Muscle layer of duodenum (tissue), 2 donors: ENCODE measurements at regions not wholly inside any gene's neighbourhood (a gene's known extent, or its start where the extent isn't known, plus 50 kb on each side); places are given as distances from the start of the nearest gene placed in this dataset.

ENCODE experiments used
- H3K27ac ChIP-seq: one replicate; pipeline ENCODE4 v1.7.0; 2013; ENCODE audit warnings: mild to moderate bottlenecking, low read length
- H3K27me3 ChIP-seq: one replicate; pipeline ENCODE4 v1.7.0; 2013; ENCODE audit warnings: low read depth, mild to moderate bottlenecking, control low read depth, low read length
- H3K36me3 ChIP-seq, 2 donors: one replicate each; pipeline ENCODE4 v1.7.0; 2013; ENCODE audit warnings: low read length in 2 of 2, control low read depth in 1 of 2, mild to moderate bottlenecking in 1 of 2; ENCODE audit not compliant: insufficient read depth in 2 of 2, control insufficient read depth in 1 of 2
- H3K4me1 ChIP-seq, 2 donors: one replicate each; pipeline ENCODE4 v1.7.0; 2013; ENCODE audit warnings: low read length in 2 of 2, mild to moderate bottlenecking in 2 of 2, control low read depth in 1 of 2, moderate library complexity in 1 of 2; ENCODE audit not compliant: insufficient read depth in 2 of 2, control insufficient read depth in 1 of 2
- H3K4me3 ChIP-seq, 2 donors: one replicate each; pipeline ENCODE4 v1.7.0; 2013; ENCODE audit warnings: low read length in 2 of 2, low read depth in 1 of 2, mild to moderate bottlenecking in 1 of 2
- H3K9me3 ChIP-seq, 2 donors: one replicate each; pipeline ENCODE4 v1.7.0; 2013; ENCODE audit warnings: low read length in 2 of 2, control low read depth in 1 of 2, mild to moderate bottlenecking in 1 of 2; ENCODE audit not compliant: control insufficient read depth in 1 of 2
- donor health status: healthy.

DNA sequence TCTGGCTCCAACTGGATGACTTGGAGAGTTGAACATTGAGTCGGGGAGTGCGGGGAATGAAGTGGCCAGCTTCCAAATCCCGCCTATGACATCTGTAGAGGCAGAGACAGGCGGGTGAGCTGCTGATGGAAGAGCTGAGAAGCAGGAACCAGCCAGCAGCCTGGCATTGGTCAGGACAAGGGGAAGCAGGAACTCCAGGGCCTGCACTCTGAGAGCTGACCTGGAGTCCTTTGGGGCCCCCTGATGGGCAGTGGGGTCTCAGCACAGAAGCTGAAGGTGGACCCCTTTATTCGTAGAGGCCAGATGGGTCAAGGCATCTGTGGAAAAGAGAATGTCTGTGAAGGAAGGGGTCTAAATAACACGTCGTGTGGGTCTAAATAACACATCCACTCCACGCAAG lies 57.0 kb downstream of the SEC61G start:
- Histone ChIP-seq H3K9me3 (no peaks in the 10 kb centered on the region), H3K4me3 (no peak overlapping the region), H3K4me1 (no peaks in the 10 kb centered on the region), H3K27me3 (no peaks in the 10 kb centered on the region), H3K27ac (no peak overlapping the region), H3K36me3 (no peaks in the 10 kb centered on the region)

DNA sequence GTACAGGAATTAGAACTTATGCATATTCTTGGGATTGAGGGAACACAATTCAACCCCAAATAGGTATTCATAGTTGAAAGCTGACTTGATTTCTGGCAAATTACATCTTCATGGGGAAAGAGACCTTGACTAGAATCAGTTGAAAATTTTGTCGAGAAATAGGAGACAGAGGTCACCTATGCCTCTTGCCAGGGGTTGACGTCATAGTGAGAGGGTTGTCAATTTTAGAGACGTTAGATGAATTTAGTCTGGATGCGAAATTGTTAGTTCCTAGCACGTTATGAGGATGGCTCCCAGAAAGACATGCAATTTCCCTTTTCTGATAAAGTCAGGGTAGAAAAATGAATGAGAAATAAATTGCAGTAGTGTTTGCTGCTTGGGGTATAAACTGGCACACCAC lies 59.3 kb downstream of the SEC61G start:
- no peaks in the 10 kb centered on the region for H3K36me3 ChIP-seq
- H3K27ac ChIP-seq = no peak overlapping the region
- no peak overlapping the region for H3K4me3 ChIP-seq
- no peaks in the 10 kb centered on the region for H3K9me3 ChIP-seq
- no peaks in the 10 kb centered on the region for H3K4me1 ChIP-seq
- no peaks in the 10 kb centered on the region for H3K27me3 ChIP-seq

DNA sequence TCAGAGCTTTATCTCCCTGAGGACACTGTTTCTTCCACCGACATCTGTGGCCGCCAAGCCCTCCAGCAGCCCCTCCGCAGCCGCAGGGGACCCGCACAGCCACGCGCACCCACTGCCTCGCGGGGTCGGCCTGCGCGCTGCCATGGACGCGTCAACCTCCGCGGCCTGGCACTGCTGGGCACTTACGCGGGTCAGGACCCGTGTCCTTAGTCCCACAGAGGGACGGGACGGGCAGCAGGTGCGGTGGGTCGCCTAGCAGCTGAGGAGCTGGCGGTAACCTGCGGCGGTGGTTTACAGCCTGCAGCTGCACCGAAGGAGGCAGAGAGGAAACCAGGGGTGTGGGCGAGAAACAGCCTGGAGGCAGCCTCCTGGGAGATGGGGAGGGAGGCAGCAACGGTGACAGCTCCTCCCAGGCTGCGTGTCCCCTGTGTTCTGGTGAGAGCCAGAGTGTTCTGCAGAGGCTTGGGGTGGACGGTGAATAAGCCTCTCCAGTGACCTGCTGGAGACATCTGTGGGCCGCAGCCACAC lies 61.3 kb downstream of the SEC61G start:
- Histone ChIP-seq H3K27ac (no peak overlapping the region), H3K4me3 (no peak overlapping the region), H3K36me3 (no peaks in the 10 kb centered on the region), H3K9me3 (no peaks in the 10 kb centered on the region), H3K27me3 (no peaks in the 10 kb centered on the region), H3K4me1 (no peaks in the 10 kb centered on the region)

DNA sequence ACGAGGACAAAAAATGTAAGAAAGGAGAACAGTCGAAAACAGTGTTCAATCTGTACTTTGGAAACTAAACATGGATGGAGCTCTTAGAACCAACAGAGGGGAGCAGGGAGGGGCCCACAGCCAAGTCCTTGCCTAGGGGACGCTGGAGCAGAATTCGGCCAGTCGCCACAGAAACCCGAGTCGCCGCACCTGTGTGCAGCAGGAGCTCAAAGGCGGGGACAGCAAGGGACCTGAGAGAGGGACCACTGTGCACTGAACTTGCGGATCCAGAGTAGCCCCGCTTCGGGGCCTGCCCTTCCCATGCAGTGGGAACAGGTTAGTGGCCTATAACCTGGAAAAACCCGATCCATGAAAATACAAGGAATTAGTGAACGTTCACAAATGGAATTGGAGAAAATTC lies 68.1 kb downstream of the SEC61G start:
- Histone ChIP-seq H3K4me3 (no peak overlapping the region), H3K9me3 (no peaks in the 10 kb centered on the region), H3K27me3 (no peaks in the 10 kb centered on the region), H3K36me3 (no peaks in the 10 kb centered on the region), H3K4me1 (no peaks in the 10 kb centered on the region), H3K27ac (no peak overlapping the region)

DNA sequence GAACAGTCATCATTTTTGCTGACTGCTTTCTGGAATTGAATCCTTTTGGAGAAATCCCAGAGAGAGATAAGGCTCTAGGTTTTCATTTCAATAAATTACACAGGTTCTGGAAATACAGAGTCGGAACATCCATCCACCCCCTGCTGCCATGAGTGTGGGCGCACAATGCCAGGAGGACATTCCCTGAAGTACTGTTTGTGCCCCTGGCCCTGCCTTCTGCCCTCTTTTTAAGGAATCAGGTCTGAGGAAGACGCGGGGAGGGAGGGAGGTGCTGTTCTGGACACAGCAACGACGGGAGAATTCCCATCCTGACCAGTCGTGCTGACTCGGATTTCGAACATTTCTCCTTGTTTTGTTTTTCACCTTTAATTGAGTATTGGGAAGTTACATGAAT lies 69.0 kb downstream of the SEC61G start:
- Histone ChIP-seq H3K4me1 (no peaks in the 10 kb centered on the region), H3K36me3 (no peaks in the 10 kb centered on the region), H3K4me3 (no peak overlapping the region), H3K27ac (no peak overlapping the region), H3K27me3 (no peaks in the 10 kb centered on the region), H3K9me3 (no peaks in the 10 kb centered on the region)

DNA sequence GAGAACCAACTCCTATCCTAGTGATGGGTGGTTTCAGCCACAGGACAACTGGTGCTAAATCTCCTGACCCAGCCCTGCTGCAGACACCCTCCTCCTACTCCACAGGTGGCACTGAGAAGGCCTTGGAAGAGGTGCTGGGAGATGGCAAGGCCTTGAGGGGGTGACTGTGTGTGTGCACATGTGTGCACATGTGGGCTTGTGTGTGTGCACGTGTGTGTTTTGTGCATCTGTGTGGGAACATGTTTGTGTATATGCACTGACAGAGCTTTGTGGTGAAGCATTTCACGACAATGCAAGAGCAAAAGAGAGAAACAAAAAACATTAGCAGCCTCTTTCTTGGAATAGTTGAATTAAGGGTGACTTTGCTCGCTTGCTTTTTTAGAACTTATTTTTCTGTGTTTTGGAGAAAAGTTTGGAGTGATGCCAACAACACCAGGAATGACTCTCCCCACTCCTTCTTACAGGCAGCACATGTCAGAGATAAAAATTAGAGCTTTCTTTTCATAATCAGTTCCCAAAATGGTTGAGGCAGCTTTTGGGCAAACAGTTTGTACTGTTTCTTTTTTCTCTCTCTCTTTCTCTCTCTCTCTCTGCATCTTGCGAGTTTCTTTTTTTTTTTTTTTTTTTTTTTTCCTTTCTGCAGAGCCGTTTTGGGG lies 69.5 kb downstream of the SEC61G start:
- no peak overlapping the region for H3K4me3 ChIP-seq
- no peaks in the 10 kb centered on the region for H3K27me3 ChIP-seq
- H3K36me3 ChIP-seq = no peaks in the 10 kb centered on the region
- H3K4me1 ChIP-seq = no peaks in the 10 kb centered on the region
- no peaks in the 10 kb centered on the region for H3K9me3 ChIP-seq
- H3K27ac ChIP-seq = no peak overlapping the region

DNA sequence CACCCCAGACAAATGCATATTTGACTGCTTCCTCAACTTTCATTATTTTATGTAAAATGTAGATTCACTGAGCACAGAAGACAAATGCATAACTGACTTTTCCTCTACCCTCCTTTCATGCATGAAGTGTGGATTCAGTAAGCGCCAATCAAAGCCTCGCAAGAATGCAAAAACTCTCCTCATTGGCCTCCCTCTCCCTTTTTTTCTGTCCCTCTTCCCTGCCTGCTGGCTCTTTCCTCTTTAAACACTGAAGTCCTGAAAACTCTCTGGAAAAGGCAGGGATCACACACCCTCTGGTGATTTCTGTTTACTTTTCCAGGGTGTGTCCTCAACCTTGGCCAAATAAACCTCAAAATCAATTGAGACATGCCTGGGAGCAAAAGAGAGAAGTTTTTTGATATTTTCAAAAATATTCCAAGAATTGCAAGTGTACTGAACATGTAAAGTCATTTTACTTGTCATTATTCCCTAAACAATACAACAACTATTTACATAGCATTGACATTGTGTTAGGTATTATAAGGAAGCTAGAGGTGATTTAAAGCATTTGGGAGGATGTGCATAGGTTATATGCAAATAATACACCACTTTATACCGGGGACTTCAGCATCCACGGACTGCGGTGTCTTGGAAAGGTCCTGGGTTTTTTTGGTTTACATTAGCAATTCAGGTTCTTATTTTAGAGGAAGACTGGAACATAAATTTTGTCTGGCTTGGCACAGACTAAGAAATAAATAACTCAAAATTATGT lies 71.4 kb downstream of the SEC61G start:
- H3K27ac ChIP-seq = no peak overlapping the region
- no peaks in the 10 kb centered on the region for H3K36me3 ChIP-seq
- no peak overlapping the region for H3K4me3 ChIP-seq
- H3K9me3 ChIP-seq = no peaks in the 10 kb centered on the region
- H3K4me1 ChIP-seq = no peaks in the 10 kb centered on the region
- H3K27me3 ChIP-seq = no peaks in the 10 kb centered on the region

DNA sequence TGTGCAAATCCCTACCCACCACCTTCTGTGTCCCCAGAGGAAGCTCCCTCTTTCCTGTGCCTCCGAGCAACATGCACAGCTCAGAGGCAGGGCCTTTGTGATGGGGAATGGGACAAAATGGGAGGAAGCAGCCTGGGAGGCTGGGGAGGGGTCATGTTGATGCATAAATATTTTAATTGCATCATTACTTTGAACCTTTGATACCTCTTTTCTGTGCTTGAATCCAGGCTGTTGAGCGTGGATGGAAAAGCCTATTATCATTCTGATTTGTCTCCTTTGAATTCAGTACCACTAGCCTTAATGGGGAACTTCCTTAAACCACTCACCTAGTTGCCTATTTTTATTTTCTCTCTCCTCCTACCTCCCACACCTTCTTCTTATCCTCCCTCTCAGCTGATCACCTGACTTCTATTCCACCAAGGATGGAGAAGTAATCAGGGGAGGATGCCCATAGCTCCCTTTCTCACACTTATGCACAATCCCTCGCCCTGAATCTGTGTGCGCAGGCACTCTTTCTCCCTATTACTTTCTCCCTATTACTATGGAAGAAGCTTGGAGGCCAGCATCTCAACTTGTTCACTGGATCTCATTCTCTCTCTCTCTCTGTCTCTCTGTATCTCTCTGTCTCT lies 78.5 kb downstream of the SEC61G start:
- H3K4me1 ChIP-seq = no peaks in the 10 kb centered on the region
- no peak overlapping the region for H3K4me3 ChIP-seq
- no peaks in the 10 kb centered on the region for H3K36me3 ChIP-seq
- H3K9me3 ChIP-seq = no peaks in the 10 kb centered on the region
- no peaks in the 10 kb centered on the region for H3K27me3 ChIP-seq
- H3K27ac ChIP-seq = no peak overlapping the region

DNA sequence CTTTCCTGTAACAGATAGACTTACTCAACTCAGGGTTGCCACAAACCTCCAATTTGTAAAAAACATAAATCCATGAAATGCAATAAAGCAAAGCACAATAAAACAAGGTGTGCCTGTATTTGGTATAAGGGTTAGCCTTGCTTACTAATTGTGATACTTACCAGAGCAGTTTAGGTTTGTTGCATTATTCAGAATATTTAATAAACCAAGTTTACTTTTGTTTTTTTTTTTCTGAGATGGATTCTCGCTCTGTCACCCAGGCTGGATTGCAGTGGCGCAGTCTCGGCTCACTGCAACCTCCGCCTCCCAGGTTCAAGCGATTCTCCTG lies 79.6 kb downstream of the SEC61G start:
- no peak overlapping the region for H3K27ac ChIP-seq
- no peaks in the 10 kb centered on the region for H3K27me3 ChIP-seq
- no peaks in the 10 kb centered on the region for H3K9me3 ChIP-seq

DNA sequence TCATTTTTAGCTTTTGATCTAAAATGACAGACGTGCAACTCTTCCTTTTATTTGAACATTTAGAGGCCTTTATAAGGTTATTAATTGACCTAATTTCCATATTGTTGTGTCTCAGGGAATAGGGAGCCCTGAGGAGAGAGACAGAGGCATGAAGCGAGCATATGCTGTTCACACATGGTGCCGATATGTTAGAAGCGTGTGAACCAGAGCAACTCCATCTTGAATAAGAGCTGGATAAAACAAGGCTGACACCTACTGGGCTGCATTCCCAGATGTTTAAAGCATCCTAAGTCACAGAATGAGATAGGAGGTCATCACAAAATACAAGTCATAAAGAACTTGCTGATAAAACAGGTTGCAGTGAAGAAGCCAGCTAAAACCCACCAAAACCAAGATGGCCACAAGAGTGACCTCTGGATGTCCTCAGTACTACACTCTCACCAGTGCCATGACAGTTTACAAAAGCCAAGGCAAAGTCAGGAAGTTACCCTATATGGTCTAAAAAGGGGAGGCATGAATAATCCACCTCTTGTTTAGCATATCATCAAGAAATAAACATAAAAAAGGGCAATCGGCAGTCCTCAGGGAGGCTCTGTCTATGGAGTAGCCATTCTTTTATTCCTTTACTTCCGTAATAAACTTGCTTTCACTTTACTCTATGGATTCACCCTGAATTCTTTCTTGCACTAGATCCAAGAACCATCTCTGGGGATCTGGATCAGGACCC lies 80.1 kb downstream of the SEC61G start:
- no peak overlapping the region for H3K4me3 ChIP-seq
- H3K9me3 ChIP-seq = no peaks in the 10 kb centered on the region
- no peaks in the 10 kb centered on the region for H3K36me3 ChIP-seq
- no peak overlapping the region for H3K27ac ChIP-seq
- no peaks in the 10 kb centered on the region for H3K4me1 ChIP-seq
- no peaks in the 10 kb centered on the region for H3K27me3 ChIP-seq

More for the DNA sequence above, 79.6 kb downstream of the SEC61G start:
- Histone ChIP-seq H3K4me3 (no peak overlapping the region), H3K4me1 (no peaks in the 10 kb centered on the region), H3K36me3 (no peaks in the 10 kb centered on the region)

DNA sequence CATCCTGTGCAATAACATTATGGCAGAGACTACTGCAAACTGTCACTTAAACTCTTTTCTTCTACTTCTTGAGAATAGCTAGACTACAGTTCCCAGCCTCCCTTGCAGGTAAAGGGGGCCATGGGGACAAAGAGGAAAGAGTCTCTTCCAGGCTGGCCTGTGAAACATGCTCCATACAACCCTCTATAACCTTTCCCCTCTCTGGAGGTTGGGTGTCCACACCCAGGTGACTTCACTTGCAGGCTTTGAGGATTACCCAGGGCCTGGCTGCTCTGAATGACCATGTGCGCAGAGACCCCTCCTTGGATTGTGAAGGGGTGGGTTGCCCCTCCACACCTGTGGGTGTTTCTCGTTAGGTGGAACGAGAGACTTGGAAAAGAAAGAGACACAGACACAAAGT lies 84.1 kb downstream of the SEC61G start:
- Histone ChIP-seq H3K27me3 (no peaks in the 10 kb centered on the region), H3K36me3 (no peaks in the 10 kb centered on the region), H3K27ac (no peak overlapping the region), H3K4me3 (no peak overlapping the region), H3K9me3 (no peaks in the 10 kb centered on the region), H3K4me1 (no peaks in the 10 kb centered on the region)
